GM23248 (cell line): ENCODE measurements at regions not wholly inside any gene's neighbourhood (a gene's known extent, or its start where the extent isn't known, plus 50 kb on each side); places are given as distances from the start of the nearest gene placed in this dataset.

ENCODE experiments used
- DNase-seq: peaks from one replicate; pipeline ENCODE4 v3.0.0-alpha.2; 2015
- H2AFZ ChIP-seq: fragments of 200-600 bp; sonication (generic); 2 replicates; pipeline ENCODE4 v1.6.1; 2016; ENCODE audit warnings: antibody characterized with exemption
- H3F3A ChIP-seq: fragments of 200-600 bp; sonication (generic); 2 replicates; pipeline ENCODE4 v1.6.1; 2016; ENCODE audit warnings: mild to moderate bottlenecking, antibody characterized with exemption, mixed run types; ENCODE audit not compliant: insufficient read depth
- H3K27ac ChIP-seq: fragments of 200-600 bp; sonication (generic); 2 replicates; pipeline ENCODE4 v1.5.1; 2016; ENCODE audit warnings: mild to moderate bottlenecking
- H3K27me3 ChIP-seq: fragments of 200-600 bp; sonication (generic); replicated peaks from 2 replicates; pipeline ENCODE4 v1.6.1; 2016; ENCODE audit warnings: mild to moderate bottlenecking; ENCODE audit not compliant: insufficient read depth
- H3K36me3 ChIP-seq: fragments of 200-600 bp; sonication (generic); 2 replicates; pipeline ENCODE4 v1.6.1; 2016; ENCODE audit warnings: low read depth, mild to moderate bottlenecking
- H3K4me1 ChIP-seq: fragments of 200-600 bp; sonication (generic); 2 replicates; pipeline ENCODE4 v1.6.1; 2016; ENCODE audit warnings: mild to moderate bottlenecking; ENCODE audit not compliant: insufficient read depth
- H3K4me2 ChIP-seq: fragments of 200-600 bp; sonication (generic); one replicate; pipeline ENCODE4 v1.6.1; 2016; ENCODE audit warnings: mild to moderate bottlenecking; ENCODE audit not compliant: unreplicated experiment
- H3K4me3 ChIP-seq: fragments of 200-600 bp; sonication (generic); 2 replicates; pipeline ENCODE4 v1.5.1; 2016; ENCODE audit warnings: mild to moderate bottlenecking
- H3K79me2 ChIP-seq: fragments of 200-600 bp; sonication (generic); 2 replicates; pipeline ENCODE4 v1.6.1; 2016; ENCODE audit warnings: mild to moderate bottlenecking; ENCODE audit not compliant: insufficient read depth
- H3K9ac ChIP-seq: fragments of 200-600 bp; sonication (generic); 2 replicates; pipeline ENCODE4 v1.6.1; 2016; ENCODE audit warnings: mild to moderate bottlenecking
- H3K9me2 ChIP-seq: fragments of 200-600 bp; sonication (generic); 2 replicates; pipeline ENCODE4 v1.6.1; 2016; ENCODE audit warnings: mixed run types, mild to moderate bottlenecking, moderate library complexity; ENCODE audit not compliant: insufficient read depth
- H3K9me3 ChIP-seq: fragments of 200-600 bp; sonication (generic); one replicate; pipeline ENCODE4 v1.6.1; 2017; ENCODE audit warnings: low read depth
- H4K20me1 ChIP-seq: fragments of 200-600 bp; sonication (generic); 2 replicates; pipeline ENCODE4 v1.6.0; 2016; ENCODE audit not compliant: insufficient read depth
- EZH2 ChIP-seq: fragments of 200-600 bp; sonication (generic); IDR thresholded peaks from 2 replicates; pipeline ENCODE4 v1.6.1; 2018; ENCODE audit warnings: antibody characterized with exemption, mild to moderate bottlenecking; ENCODE audit not compliant: insufficient read depth, poor library complexity, severe bottlenecking
- EZH2phosphoT487 ChIP-seq: fragments of 200-600 bp; sonication (generic); IDR thresholded peaks from 2 replicates; pipeline ENCODE4 v1.6.1; 2018; ENCODE audit warnings: antibody characterized with exemption, moderate library complexity, mild to moderate bottlenecking, low read depth; ENCODE audit not compliant: insufficient read depth
- WGBS, 2 experiments: methylation state at CpG; one replicate each; pipeline ENCODE4 v1.1.6; 2015 to 2017; ENCODE audit warnings: low lambda C conversion rate in 2 of 2, low coverage in 1 of 2; ENCODE audit errors: missing lambda C conversion rate in 2 of 2; 5-methylcytosine and 5-hydroxymethylcytosine counted together
- in situ Hi-C: fragments of 300-500 bp; cut with MboI; formaldehyde crosslinking; loops from 2 replicates; pipeline ENCODE4 v1.15.0; 2020

- no peak overlapping the region for H3K27ac ChIP-seq
- H3K27me3 ChIP-seq: peaks cover 7% of the 10 kb centered on the region; the same call in 1 of the 2 replicates
- H3K4me3 ChIP-seq: no peak overlapping the region
- no peaks in the 10 kb centered on the region for H3K4me1 ChIP-seq
- 59 to 62% methylated on average over 5 of the region's 5 CpGs for WGBS, 2 experiments
- no peak overlapping the region for H3K4me2 ChIP-seq
- no peak for DNase-seq
- H3F3A ChIP-seq: no peaks in the 10 kb centered on the region
- in situ Hi-C loops: no loop called here
- no peaks in the 10 kb centered on the region for H3K79me2 ChIP-seq
- TF ChIP-seq EZH2phosphoT487 (no peak), EZH2 (no peak)
- H3K36me3 ChIP-seq: no peaks in the 10 kb centered on the region
- H3K9me3 ChIP-seq: no peaks in the 10 kb centered on the region
- H3K9ac ChIP-seq: no peak overlapping the region
- H2AFZ ChIP-seq: no peak overlapping the region
- H4K20me1 ChIP-seq: no peaks in the 10 kb centered on the region
- no peaks in the 10 kb centered on the region for H3K9me2 ChIP-seq
Measured at GRCh38 chr1:113219828-113220227, 146.8 kb downstream of the LRIG2 start.

GRCh38 chr1:113223040-113223439 is 150.0 kb downstream of the LRIG2 start:
- Histone ChIP-seq H3K9me3 (no peaks in the 10 kb centered on the region), H2AFZ (peak overlapping the region; percentile 29; the same call in 1 of the 2 replicates), H3K79me2 (no peaks in the 10 kb centered on the region), H3K9ac (no peak overlapping the region), H3K36me3 (no peaks in the 10 kb centered on the region), H3K27me3 (peaks cover 6% of the 10 kb centered on the region), H4K20me1 (no peaks in the 10 kb centered on the region), H3K4me2 (no peak overlapping the region), H3F3A (no peaks in the 10 kb centered on the region), H3K9me2 (no peaks in the 10 kb centered on the region), H3K27ac (no peak overlapping the region), H3K4me1 (no peaks in the 10 kb centered on the region), H3K4me3 (no peak overlapping the region)
- DNase-seq: no peak
- WGBS, 2 experiments: 34 to 36% methylated on average over 2 of the region's 2 CpGs
- in situ Hi-C loops: no loop called here
- TF ChIP-seq EZH2 (no peak), EZH2phosphoT487 (no peak)

DNA sequence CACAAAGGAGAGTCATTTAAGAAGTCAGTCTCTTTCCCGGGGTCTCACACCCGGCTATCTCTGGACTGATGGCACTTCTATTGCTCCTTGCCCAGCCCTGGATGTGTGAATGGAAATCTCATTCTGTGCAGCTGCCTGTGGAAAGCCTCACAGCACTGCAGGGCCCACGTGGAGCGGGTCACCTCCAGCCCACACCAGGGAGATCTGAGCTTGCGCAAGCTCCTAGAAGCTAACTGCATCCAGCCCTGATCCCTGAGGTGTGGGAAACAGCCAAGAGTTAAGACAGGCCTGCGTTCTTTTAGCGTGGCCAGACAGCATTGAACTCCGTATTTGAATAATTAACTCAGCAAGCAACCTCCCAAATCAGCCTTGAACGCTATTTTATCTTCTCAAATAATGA is 150.5 kb downstream of the LRIG2 start:
- no peak overlapping the region for H3K4me2 ChIP-seq
- H3K4me1 ChIP-seq: no peaks in the 10 kb centered on the region
- in situ Hi-C loops: no loop called here
- no peak overlapping the region for H3K27ac ChIP-seq
- no peaks in the 10 kb centered on the region for H4K20me1 ChIP-seq
- no peaks in the 10 kb centered on the region for H3K9me3 ChIP-seq
- H3F3A ChIP-seq: no peaks in the 10 kb centered on the region
- no peaks in the 10 kb centered on the region for H3K36me3 ChIP-seq
- DNase-seq: no peak
- TF ChIP-seq EZH2: no peak
- no peak for TF ChIP-seq EZH2phosphoT487
- H2AFZ ChIP-seq: peak overlapping the region; percentile 29; the same call in 1 of the 2 replicates
- WGBS, 2 experiments: 59 to 62% methylated on average over 9 of the region's 9 CpGs
- no peak overlapping the region for H3K9ac ChIP-seq
- H3K9me2 ChIP-seq: no peaks in the 10 kb centered on the region
- no peak overlapping the region for H3K4me3 ChIP-seq
- no peaks in the 10 kb centered on the region for H3K79me2 ChIP-seq
- H3K27me3 ChIP-seq: peaks cover 8% of the 10 kb centered on the region; the same call in 1 of the 2 replicates

- Histone ChIP-seq H3K4me2 (no peak overlapping the region), H3K4me1 (no peaks in the 10 kb centered on the region), H3K27ac (no peak overlapping the region), H3K4me3 (no peak overlapping the region), H3K36me3 (no peaks in the 10 kb centered on the region), H3K79me2 (no peaks in the 10 kb centered on the region), H3F3A (no peaks in the 10 kb centered on the region), H4K20me1 (no peaks in the 10 kb centered on the region), H3K9ac (no peak overlapping the region), H2AFZ (no peak overlapping the region), H3K27me3 (peaks cover 21% of the 10 kb centered on the region; the same call in 1 of the 2 replicates), H3K9me3 (no peaks in the 10 kb centered on the region), H3K9me2 (no peaks in the 10 kb centered on the region)
- in situ Hi-C loops: no loop called here
- 64 to 67% methylated on average over 10 of the region's 10 CpGs for WGBS, 2 experiments
- TF ChIP-seq EZH2phosphoT487 (no peak), EZH2 (no peak)
- no peak for DNase-seq
Measured at GRCh38 chr1:113226148-113226547, 153.2 kb downstream of the LRIG2 start.

DNA sequence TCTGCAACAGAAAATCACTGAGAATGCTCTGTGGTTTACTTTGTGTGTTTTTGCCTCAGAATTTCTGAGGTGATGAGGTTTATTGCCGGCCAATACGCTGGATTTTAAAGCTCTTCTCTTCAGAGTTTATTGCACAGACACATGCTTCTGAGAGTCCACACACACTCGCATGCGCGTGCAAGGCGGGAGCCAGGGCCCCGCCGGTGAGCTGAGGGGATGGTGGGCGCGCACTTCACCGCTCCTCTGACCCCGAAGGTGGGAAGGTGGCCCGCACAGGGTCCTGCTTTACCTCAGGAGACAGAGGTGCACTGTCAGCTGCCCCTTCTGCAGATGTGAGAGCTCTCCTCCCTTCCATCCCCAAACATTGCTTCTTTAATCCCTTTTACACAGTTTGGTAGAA is 158.4 kb upstream of the MAGI3 start:
- H3K79me2 ChIP-seq: no peaks in the 10 kb centered on the region
- 23% methylated on average over 13 of the region's 13 CpGs for WGBS, 2 experiments
- no peak overlapping the region for H2AFZ ChIP-seq
- no peak overlapping the region for H3K27ac ChIP-seq
- H3K4me3 ChIP-seq: no peak overlapping the region
- in situ Hi-C loops: no loop called here
- H3K27me3 ChIP-seq: peaks cover 33% of the 10 kb centered on the region; the same call in 1 of the 2 replicates
- no peak for DNase-seq
- no peaks in the 10 kb centered on the region for H3K36me3 ChIP-seq
- TF ChIP-seq EZH2 (no peak), EZH2phosphoT487 (no peak)
- H3K4me1 ChIP-seq: no peaks in the 10 kb centered on the region
- H3K9me3 ChIP-seq: no peaks in the 10 kb centered on the region
- H3K9me2 ChIP-seq: no peaks in the 10 kb centered on the region
- H3K9ac ChIP-seq: no peak overlapping the region
- no peaks in the 10 kb centered on the region for H3F3A ChIP-seq
- no peaks in the 10 kb centered on the region for H4K20me1 ChIP-seq
- no peak overlapping the region for H3K4me2 ChIP-seq
